ENCODE measurements at regions not wholly inside any gene's neighbourhood (a gene's known extent, or its start where the extent isn't known, plus 50 kb on each side); places are given as distances from the start of the nearest gene placed in this dataset.

DNA sequence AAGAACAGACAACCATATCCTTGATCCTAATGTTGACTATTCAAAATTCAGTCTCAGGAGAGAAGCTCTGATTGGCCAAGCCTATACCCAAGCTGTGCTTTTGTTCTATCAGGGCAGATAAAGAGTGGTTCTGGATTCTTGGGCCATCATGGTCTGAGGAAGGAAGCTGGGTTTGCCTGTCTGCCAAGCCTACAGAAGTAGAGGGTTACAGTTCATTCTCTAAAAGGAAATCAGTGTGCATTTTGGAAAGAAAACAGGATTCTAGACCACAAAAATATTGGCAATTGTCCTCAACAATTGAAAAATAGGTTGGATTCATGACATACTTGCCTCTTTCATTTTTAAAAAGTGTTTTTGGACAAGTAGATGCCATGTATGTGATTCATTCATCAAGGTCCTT is 145.4 kb upstream of the BMP2 start:
- POLR2A ChIA-PET = no interaction called here
- Histone ChIP-seq H3K9me3 (ENCODE audit: control insufficient read depth, insufficient read depth, low read length) (no peaks in the 10 kb centered on the region), H3K27ac (ENCODE audit: low read depth, low read length) (no peak overlapping the region), H3K4me3 (ENCODE audit: low read depth, low read length) (no peak overlapping the region), H3K27me3 (ENCODE audit: control insufficient read depth, insufficient read depth, low read length) (no peaks in the 10 kb centered on the region)
- no peak for DNase-seq (ENCODE audit: low read depth, low spot score)
- TF ChIP-seq, protein P1, sequence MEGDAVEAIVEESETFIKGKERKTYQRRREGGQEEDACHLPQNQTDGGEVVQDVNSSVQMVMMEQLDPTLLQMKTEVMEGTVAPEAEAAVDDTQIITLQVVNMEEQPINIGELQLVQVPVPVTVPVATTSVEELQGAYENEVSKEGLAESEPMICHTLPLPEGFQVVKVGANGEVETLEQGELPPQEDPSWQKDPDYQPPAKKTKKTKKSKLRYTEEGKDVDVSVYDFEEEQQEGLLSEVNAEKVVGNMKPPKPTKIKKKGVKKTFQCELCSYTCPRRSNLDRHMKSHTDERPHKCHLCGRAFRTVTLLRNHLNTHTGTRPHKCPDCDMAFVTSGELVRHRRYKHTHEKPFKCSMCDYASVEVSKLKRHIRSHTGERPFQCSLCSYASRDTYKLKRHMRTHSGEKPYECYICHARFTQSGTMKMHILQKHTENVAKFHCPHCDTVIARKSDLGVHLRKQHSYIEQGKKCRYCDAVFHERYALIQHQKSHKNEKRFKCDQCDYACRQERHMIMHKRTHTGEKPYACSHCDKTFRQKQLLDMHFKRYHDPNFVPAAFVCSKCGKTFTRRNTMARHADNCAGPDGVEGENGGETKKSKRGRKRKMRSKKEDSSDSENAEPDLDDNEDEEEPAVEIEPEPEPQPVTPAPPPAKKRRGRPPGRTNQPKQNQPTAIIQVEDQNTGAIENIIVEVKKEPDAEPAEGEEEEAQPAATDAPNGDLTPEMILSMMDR (IDR thresholded peaks at IDR 0.05; ENCODE audit: low read depth, low read length) = no peak
- CTCF ChIA-PET = no interaction called here

DNA sequence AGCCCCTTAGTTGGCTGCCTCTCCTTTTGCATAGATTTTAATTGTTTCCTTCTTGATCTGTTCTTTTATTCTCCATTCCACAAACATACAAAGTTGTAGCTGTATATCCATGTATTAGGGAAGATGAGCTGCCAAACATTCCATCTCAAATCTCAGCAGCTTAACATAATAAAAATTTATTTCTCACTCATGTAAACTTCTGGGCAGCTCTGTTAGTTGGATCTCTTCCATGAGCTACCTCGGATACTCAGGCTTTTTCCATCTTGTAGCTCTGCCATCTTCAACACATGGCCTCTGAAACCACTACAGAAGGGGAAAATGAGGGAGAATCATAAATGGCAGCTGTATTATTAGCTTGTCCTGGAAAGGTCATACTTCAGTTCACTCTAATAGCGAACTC is 149.4 kb upstream of the BMP2 start:
- no peaks in the 10 kb centered on the region for H3K27me3 ChIP-seq (ENCODE audit: control insufficient read depth, insufficient read depth, low read length)
- TF ChIP-seq, protein P1 (IDR thresholded peaks at IDR 0.05; ENCODE audit: low read depth, low read length) = no peak
- no peak overlapping the region for H3K27ac ChIP-seq (ENCODE audit: low read depth, low read length)
- H3K9me3 ChIP-seq (ENCODE audit: control insufficient read depth, insufficient read depth, low read length) = no peaks in the 10 kb centered on the region
- H3K4me3 ChIP-seq (ENCODE audit: low read depth, low read length) = no peak overlapping the region
- ChIA-PET CTCF (interaction anchor here (1.9 kb wide), 1 partner anchor 34 kb away, joined by 6 read pairs; no protein-coding TSS in a partner anchor), POLR2A (no interaction called here)
- no peak for DNase-seq (ENCODE audit: low read depth, low spot score)

DNA sequence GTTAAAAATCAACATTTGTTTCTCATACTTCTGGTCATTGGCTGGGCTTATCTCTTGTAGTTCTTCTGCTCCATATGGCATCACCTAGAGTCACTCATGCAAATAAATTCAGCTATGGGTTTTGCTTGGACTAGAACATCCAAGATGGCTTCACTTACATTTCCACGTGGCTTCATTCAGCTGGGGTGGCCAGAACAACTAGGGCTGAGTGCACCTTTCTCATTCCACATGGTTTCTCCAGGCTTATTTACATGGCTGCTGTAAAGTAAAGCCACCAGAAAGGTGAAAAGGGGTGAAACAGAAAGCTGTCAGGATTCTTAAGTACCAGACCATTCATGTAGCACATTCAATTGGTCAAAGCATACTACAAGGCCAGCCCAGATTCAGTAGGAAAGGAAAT is 151.1 kb upstream of the BMP2 start:
- no peak for DNase-seq (ENCODE audit: low read depth, low spot score)
- H3K4me3 ChIP-seq (ENCODE audit: low read depth, low read length) = no peak overlapping the region
- TF ChIP-seq, protein P1 (IDR thresholded peaks at IDR 0.05; ENCODE audit: low read depth, low read length) = no peak
- peaks cover 2% of the 10 kb centered on the region for H3K27me3 ChIP-seq (ENCODE audit: control insufficient read depth, insufficient read depth, low read length)
- no peak overlapping the region for H3K27ac ChIP-seq (ENCODE audit: low read depth, low read length)
- ChIA-PET POLR2A (no interaction called here), CTCF (interaction anchor here (0.8 kb wide), 1 partner anchor 9 kb away, joined by 3 read pairs; no protein-coding TSS in a partner anchor)
- no peaks in the 10 kb centered on the region for H3K9me3 ChIP-seq (ENCODE audit: control insufficient read depth, insufficient read depth, low read length)

- H3K9me3 ChIP-seq (ENCODE audit: control insufficient read depth, insufficient read depth, low read length) = no peaks in the 10 kb centered on the region
- no peak for DNase-seq (ENCODE audit: low read depth, low spot score)
- H3K4me3 ChIP-seq (ENCODE audit: low read depth, low read length) = no peak overlapping the region
- ChIA-PET CTCF (interaction anchor here (0.6 to 1.6 kb wide), 3 partner anchors 32 to 477 kb away, joined by 3 to 4 read pairs (median 3); no protein-coding TSS in a partner anchor), POLR2A (no interaction called here)
- no peak overlapping the region for H3K27ac ChIP-seq (ENCODE audit: low read depth, low read length)
- H3K27me3 ChIP-seq (ENCODE audit: control insufficient read depth, insufficient read depth, low read length) = peaks cover 2% of the 10 kb centered on the region
- TF ChIP-seq, protein P1 (IDR thresholded peaks at IDR 0.05; ENCODE audit: low read depth, low read length) = no peak
Observed at GRCh38 chr20:6614836-6615235, 152.7 kb upstream of the BMP2 start.

DNA sequence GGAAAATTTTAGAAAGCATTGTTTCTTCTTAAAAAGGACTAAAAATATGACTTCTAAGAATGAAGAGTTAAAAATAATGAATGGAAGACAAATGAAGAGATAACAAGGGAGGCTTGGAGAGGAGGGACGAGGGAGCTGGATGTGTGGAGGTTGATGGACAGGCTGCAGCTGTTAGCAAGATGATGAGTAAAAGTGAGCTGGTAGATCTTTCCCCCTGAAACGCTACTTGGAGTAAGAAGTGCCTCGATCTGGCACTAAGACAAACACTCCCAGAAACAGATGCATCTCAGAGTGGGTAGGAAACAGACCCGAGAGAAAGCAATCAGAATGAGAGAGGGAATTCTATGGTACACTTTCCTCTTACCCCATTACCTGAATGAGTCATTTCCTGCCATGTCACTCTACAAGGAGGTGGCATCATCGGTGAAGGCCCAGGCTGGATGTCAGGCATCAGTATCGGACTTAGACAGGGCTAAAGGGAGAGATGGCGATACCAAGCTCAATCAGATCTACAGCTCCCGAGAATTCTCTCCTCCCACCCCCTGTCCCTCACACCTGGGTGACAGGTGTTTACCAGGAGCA is 154.1 kb upstream of the BMP2 start:
- H3K4me3 ChIP-seq (ENCODE audit: low read depth, low read length) = no peak overlapping the region
- CTCF ChIA-PET = no interaction called here
- TF ChIP-seq, protein P1 (IDR thresholded peaks at IDR 0.05; ENCODE audit: low read depth, low read length) = no peak
- no peaks in the 10 kb centered on the region for H3K9me3 ChIP-seq (ENCODE audit: control insufficient read depth, insufficient read depth, low read length)
- DNase-seq (ENCODE audit: low read depth, low spot score) = no peak
- H3K27me3 ChIP-seq (ENCODE audit: control insufficient read depth, insufficient read depth, low read length) = peaks cover 2% of the 10 kb centered on the region
- POLR2A ChIA-PET = no interaction called here
- H3K27ac ChIP-seq (ENCODE audit: low read depth, low read length) = no peak overlapping the region

All from AG04450 (cell line).